K562 (cell line): ENCODE measurements at regions not wholly inside any gene's neighbourhood (a gene's known extent, or its start where the extent isn't known, plus 50 kb on each side); places are given as distances from the start of the nearest gene placed in this dataset.

Experiments
- JUN ChIP-seq, 2 experiments: sonication (generic) in 1 of 2; formaldehyde crosslinking in 1 of 2; IDR thresholded peaks; 2 replicates each; pipeline versions ENCODE4 v1.6.1 to v1.8.0; 2012 to 2022; ENCODE audit warnings: borderline replicate concordance in 2 of 2, mild to moderate bottlenecking in 2 of 2, improper control_type of control experiment in 1 of 2, low read depth in 1 of 2, low read length in 1 of 2, missing genetic modification reagents in 1 of 2
- RHOXF2B ChIP-seq: fragments of 250-450 bp; sonication (Bioruptor Pico); conservative IDR thresholded peaks from 2 replicates; pipeline ENCODE4 v1.5.1; 2021
- ZNF175 ChIP-seq: fragments of 200-800 bp; sonication (Bioruptor generic); IDR thresholded peaks from 2 replicates; pipeline ENCODE4 v1.6.1; 2016; ENCODE audit warnings: low read depth, mild to moderate bottlenecking, missing genetic modification characterization, missing compliant biosample characterization
- TF ChIP-seq, protein P1 (sequence below): sonication (generic); formaldehyde crosslinking; IDR thresholded peaks from 2 replicates; pipeline ENCODE4 v1.9.0; 2022; ENCODE audit warnings: mild to moderate bottlenecking, missing genetic modification reagents

DNA sequence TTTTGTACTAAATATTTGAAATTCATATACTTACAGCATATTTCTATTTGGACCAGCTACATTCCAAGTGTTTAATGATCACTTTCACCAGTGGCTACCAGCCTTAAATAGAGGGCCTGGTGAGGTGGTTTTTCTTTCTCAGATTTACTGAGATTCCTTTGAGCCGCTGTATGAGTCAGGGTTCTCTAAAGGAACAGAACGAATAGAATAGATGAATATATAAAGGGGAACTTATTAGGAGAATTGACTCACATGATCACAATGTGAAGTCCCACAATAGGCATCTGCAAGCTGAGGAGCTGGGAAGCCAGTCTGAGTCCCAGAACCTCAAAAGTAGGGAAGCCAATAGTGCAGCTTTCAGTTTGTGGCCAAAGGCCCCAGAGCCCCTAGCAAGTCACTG, 146.2 kb upstream of the TLL1 start:
- TF ChIP-seq RHOXF2B, result no peak
- TF ChIP-seq ZNF175, result no peak
- TF ChIP-seq, protein P1, sequence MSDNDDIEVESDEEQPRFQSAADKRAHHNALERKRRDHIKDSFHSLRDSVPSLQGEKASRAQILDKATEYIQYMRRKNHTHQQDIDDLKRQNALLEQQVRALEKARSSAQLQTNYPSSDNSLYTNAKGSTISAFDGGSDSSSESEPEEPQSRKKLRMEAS (CRISPR knock-in tag), result no peak
- TF ChIP-seq JUN (IDR thresholded peaks at IDR 0.05; ENCODE audit: borderline replicate concordance, low read depth, low read length), result no peak
- TF ChIP-seq JUN (CRISPR knock-in tag; IDR thresholded peaks at IDR 0.05; ENCODE audit: borderline replicate concordance), result no peak
